RWPE2 (cell line): ENCODE measurements at regions not wholly inside any gene's neighbourhood (a gene's known extent, or its start where the extent isn't known, plus 50 kb on each side); places are given as distances from the start of the nearest gene placed in this dataset.

ENCODE experiments used
- ATAC-seq: fragments of 200-7000 bp; cut with Tn5 transposase; 3 replicates; pipeline ENCODE4 v1.9.1; 2021; ENCODE audit warnings: low read depth
- DNase-seq: peaks from one replicate; pipeline ENCODE4 v3.0.0-alpha.2; 2020; ENCODE audit warnings: low spot score
- H3K27ac ChIP-seq: fragments of 450-650 bp; 2 replicates; pipeline ENCODE4 v1.5.1; 2017; ENCODE audit warnings: mild to moderate bottlenecking; ENCODE audit not compliant: poor library complexity, severe bottlenecking
- H3K27me3 ChIP-seq: fragments of 250-450 bp; sonication (Bioruptor Pico); 2 replicates; pipeline ENCODE4 v1.5.1; 2021; ENCODE audit warnings: mild to moderate bottlenecking, moderate library complexity; ENCODE audit not compliant: insufficient read depth, poor library complexity, severe bottlenecking
- H3K36me3 ChIP-seq: fragments of 250-450 bp; sonication (Bioruptor Pico); 2 replicates; pipeline ENCODE4 v1.5.1; 2020; ENCODE audit warnings: low read depth, mild to moderate bottlenecking, moderate library complexity
- H3K4me1 ChIP-seq: fragments of 250-450 bp; sonication (Bioruptor Pico); 2 replicates; pipeline ENCODE4 v1.5.1; 2021; ENCODE audit warnings: mild to moderate bottlenecking, moderate library complexity; ENCODE audit not compliant: insufficient read depth, poor library complexity, severe bottlenecking
- H3K4me3 ChIP-seq: fragments of 250-450 bp; sonication (Bioruptor Pico); 2 replicates; pipeline ENCODE4 v1.5.1; 2021; ENCODE audit warnings: mild to moderate bottlenecking, moderate library complexity; ENCODE audit not compliant: severe bottlenecking
- H3K9me3 ChIP-seq: fragments of 250-450 bp; sonication (Bioruptor Pico); 2 replicates; pipeline ENCODE4 v1.5.1; 2021; ENCODE audit warnings: mild to moderate bottlenecking, moderate library complexity; ENCODE audit not compliant: severe bottlenecking
- CTCF ChIP-seq: fragments of 450-650 bp; IDR thresholded peaks from one replicate; pipeline ENCODE4 v1.5.1; 2017; ENCODE audit warnings: mild to moderate bottlenecking, moderate library complexity; ENCODE audit not compliant: poor library complexity, severe bottlenecking

GRCh38 chr9:119905724-119906123 lies 536.5 kb upstream of the BRINP1 start:
- Histone ChIP-seq H3K27me3 (no peaks in the 10 kb centered on the region), H3K27ac (no peak overlapping the region), H3K4me1 (no peaks in the 10 kb centered on the region), H3K36me3 (no peaks in the 10 kb centered on the region), H3K4me3 (no peak overlapping the region), H3K9me3 (no peaks in the 10 kb centered on the region)
- ATAC-seq (no peak), DNase-seq (no peak)
- TF ChIP-seq CTCF, result no peak

- H3K27me3 ChIP-seq, result no peaks in the 10 kb centered on the region
- no peaks in the 10 kb centered on the region for H3K4me1 ChIP-seq
- no peak for DNase-seq
- H3K36me3 ChIP-seq, result no peaks in the 10 kb centered on the region
- ATAC-seq, result no peak
- no peaks in the 10 kb centered on the region for H3K9me3 ChIP-seq
- H3K27ac ChIP-seq, result no peak overlapping the region
- no peak for TF ChIP-seq CTCF
- H3K4me3 ChIP-seq, result no peak overlapping the region
Observed at GRCh38 chr9:119903851-119904250, 534.6 kb upstream of the BRINP1 start.

- ATAC-seq (no peak), DNase-seq (no peak)
- Histone ChIP-seq H3K9me3 (no peaks in the 10 kb centered on the region), H3K36me3 (no peaks in the 10 kb centered on the region), H3K27me3 (no peaks in the 10 kb centered on the region), H3K27ac (no peak overlapping the region), H3K4me3 (no peak overlapping the region), H3K4me1 (no peaks in the 10 kb centered on the region)
- TF ChIP-seq CTCF, result no peak
Observed at GRCh38 chr9:119902611-119903010, 533.4 kb upstream of the BRINP1 start.

GRCh38 chr9:119898316-119898715 lies 529.1 kb upstream of the BRINP1 start:
- no peaks in the 10 kb centered on the region for H3K9me3 ChIP-seq
- no peak for TF ChIP-seq CTCF
- H3K4me1 ChIP-seq, result no peaks in the 10 kb centered on the region
- no peak overlapping the region for H3K27ac ChIP-seq
- H3K4me3 ChIP-seq, result no peak overlapping the region
- DNase-seq (no peak), ATAC-seq (no peak)
- H3K27me3 ChIP-seq, result no peaks in the 10 kb centered on the region
- no peaks in the 10 kb centered on the region for H3K36me3 ChIP-seq

- TF ChIP-seq CTCF, result no peak
- Histone ChIP-seq H3K4me1 (no peaks in the 10 kb centered on the region), H3K27ac (no peak overlapping the region), H3K36me3 (no peaks in the 10 kb centered on the region), H3K9me3 (no peaks in the 10 kb centered on the region), H3K27me3 (no peaks in the 10 kb centered on the region), H3K4me3 (no peak overlapping the region)
- ATAC-seq, result no peak
- no peak for DNase-seq
Observed at GRCh38 chr9:119884438-119884837, 515.2 kb upstream of the BRINP1 start.
